RWPE2 (cell line): ENCODE measurements at regions not wholly inside any gene's neighbourhood (a gene's known extent, or its start where the extent isn't known, plus 50 kb on each side); places are given as distances from the start of the nearest gene placed in this dataset.
"Not testable (repeated sequence)": the region's sequence is repeated elsewhere in the genome, so short reads cannot be mapped to it uniquely, and the experiment has no call there.

Experiments
- ATAC-seq: fragments of 200-7000 bp; cut with Tn5 transposase; 3 replicates; pipeline ENCODE4 v1.9.1; 2021; ENCODE audit warnings: low read depth
- DNase-seq: peaks from one replicate; pipeline ENCODE4 v3.0.0-alpha.2; 2020; ENCODE audit warnings: low spot score
- H3K27ac ChIP-seq: fragments of 450-650 bp; 2 replicates; pipeline ENCODE4 v1.5.1; 2017; ENCODE audit warnings: mild to moderate bottlenecking; ENCODE audit not compliant: poor library complexity, severe bottlenecking
- H3K27me3 ChIP-seq: fragments of 250-450 bp; sonication (Bioruptor Pico); 2 replicates; pipeline ENCODE4 v1.5.1; 2021; ENCODE audit warnings: mild to moderate bottlenecking, moderate library complexity; ENCODE audit not compliant: insufficient read depth, poor library complexity, severe bottlenecking
- H3K36me3 ChIP-seq: fragments of 250-450 bp; sonication (Bioruptor Pico); 2 replicates; pipeline ENCODE4 v1.5.1; 2020; ENCODE audit warnings: low read depth, mild to moderate bottlenecking, moderate library complexity
- H3K4me1 ChIP-seq: fragments of 250-450 bp; sonication (Bioruptor Pico); 2 replicates; pipeline ENCODE4 v1.5.1; 2021; ENCODE audit warnings: mild to moderate bottlenecking, moderate library complexity; ENCODE audit not compliant: insufficient read depth, poor library complexity, severe bottlenecking
- H3K4me3 ChIP-seq: fragments of 250-450 bp; sonication (Bioruptor Pico); 2 replicates; pipeline ENCODE4 v1.5.1; 2021; ENCODE audit warnings: mild to moderate bottlenecking, moderate library complexity; ENCODE audit not compliant: severe bottlenecking
- H3K9me3 ChIP-seq: fragments of 250-450 bp; sonication (Bioruptor Pico); 2 replicates; pipeline ENCODE4 v1.5.1; 2021; ENCODE audit warnings: mild to moderate bottlenecking, moderate library complexity; ENCODE audit not compliant: severe bottlenecking
- TF ChIP-seq, protein P1 (sequence below): fragments of 450-650 bp; IDR thresholded peaks from one replicate; pipeline ENCODE4 v1.5.1; 2017; ENCODE audit warnings: mild to moderate bottlenecking, moderate library complexity; ENCODE audit not compliant: poor library complexity, severe bottlenecking

DNA sequence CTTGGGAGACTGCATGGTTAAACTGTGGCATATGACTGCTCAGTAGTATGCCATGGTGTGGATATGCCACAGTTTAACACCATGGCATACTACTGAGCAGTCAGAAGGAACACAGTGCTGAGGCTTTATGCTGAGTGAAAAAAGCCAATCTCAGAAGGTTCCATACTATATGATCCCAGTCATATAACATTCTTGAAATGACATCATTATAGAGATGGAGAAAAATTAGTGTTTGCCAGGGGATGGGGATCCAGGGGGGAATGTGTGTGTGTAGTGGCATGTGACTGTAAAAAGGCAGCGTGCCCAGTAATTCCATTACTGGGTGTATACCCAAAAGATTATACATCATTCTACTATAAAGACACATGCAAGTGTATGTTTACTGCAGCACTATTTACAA lies 85.8 kb downstream of the FOXF2 start:
- no peak overlapping the region for H3K27ac ChIP-seq
- peaks cover 22% of the 10 kb centered on the region for H3K4me1 ChIP-seq
- H3K27me3 ChIP-seq, result no peaks in the 10 kb centered on the region
- H3K36me3 ChIP-seq, result no peaks in the 10 kb centered on the region
- TF ChIP-seq, protein P1, sequence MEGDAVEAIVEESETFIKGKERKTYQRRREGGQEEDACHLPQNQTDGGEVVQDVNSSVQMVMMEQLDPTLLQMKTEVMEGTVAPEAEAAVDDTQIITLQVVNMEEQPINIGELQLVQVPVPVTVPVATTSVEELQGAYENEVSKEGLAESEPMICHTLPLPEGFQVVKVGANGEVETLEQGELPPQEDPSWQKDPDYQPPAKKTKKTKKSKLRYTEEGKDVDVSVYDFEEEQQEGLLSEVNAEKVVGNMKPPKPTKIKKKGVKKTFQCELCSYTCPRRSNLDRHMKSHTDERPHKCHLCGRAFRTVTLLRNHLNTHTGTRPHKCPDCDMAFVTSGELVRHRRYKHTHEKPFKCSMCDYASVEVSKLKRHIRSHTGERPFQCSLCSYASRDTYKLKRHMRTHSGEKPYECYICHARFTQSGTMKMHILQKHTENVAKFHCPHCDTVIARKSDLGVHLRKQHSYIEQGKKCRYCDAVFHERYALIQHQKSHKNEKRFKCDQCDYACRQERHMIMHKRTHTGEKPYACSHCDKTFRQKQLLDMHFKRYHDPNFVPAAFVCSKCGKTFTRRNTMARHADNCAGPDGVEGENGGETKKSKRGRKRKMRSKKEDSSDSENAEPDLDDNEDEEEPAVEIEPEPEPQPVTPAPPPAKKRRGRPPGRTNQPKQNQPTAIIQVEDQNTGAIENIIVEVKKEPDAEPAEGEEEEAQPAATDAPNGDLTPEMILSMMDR, result no peak
- DNase-seq (no peak), ATAC-seq (no peak)
- H3K9me3 ChIP-seq, result no peaks in the 10 kb centered on the region
- H3K4me3 ChIP-seq, result no peak overlapping the region

DNA sequence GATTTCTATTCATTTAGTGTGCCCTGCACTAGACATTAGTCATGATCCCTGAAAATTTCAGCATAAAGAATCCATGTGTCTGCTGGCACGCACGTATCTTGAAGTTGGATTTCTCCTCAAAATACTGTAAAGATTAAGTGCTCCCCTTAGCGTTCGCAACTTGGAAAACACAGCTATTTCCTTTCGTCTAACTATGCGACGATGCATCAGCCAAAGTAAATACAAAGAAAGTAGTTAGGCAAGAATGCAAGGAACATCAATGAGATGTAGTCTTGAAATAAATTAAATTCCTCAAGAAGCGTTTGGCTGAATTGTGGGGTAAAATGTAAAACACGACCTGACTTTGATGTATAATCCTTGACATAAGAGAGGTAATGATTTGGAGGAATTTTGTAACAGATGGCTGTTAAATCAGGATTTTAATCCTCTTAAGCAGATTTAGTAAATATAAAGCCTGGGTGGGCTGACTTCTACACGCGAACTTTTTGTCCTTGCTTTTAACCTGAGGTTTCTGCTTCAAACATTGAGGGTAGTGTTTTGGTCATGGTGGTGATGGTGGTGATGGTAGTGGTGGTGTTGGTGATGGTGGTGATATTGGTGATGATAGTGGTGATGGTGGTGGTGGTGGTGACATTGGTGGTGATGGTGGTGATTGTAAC lies 88.2 kb downstream of the FOXF2 start:
- Histone ChIP-seq H3K27me3 (no peaks in the 10 kb centered on the region), H3K4me3 (no peak overlapping the region), H3K9me3 (no peaks in the 10 kb centered on the region), H3K36me3 (no peaks in the 10 kb centered on the region), H3K4me1 (peaks cover 37% of the 10 kb centered on the region), H3K27ac (peak overlapping the region; percentile 74)
- DNase-seq (no peak), ATAC-seq (peak; percentile 58)
- TF ChIP-seq, protein P1, result peak; percentile 72

DNA sequence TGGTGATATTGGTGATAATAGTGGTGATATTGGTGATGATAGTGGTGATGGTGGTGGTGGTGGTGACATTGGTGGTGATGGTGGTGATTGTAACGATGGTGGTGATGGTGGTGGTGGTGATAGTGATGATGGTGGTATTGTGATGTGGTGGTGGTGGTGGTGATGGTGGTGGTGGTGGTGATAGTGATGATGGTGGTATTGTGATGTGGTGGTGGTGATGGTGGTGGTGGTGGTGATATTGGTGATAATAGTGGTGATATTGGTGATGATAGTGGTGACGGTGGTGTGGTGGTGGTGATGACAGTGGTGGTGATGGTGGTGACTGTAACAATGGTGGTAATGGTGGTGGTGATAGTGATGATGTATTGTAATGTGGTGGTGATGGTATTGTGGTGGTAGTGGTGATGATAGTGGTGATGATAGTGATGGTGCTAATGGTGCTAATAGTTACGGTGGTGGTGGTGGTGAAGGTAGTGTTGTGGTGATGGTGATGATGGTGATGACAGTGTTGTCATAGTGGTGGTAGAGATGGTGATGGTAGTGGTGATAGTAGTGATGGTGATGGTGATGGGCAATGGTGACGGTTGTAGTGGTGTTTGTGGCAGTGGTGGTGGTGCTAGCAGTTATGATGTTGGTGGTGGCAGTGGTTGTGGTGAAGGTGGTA lies 88.9 kb downstream of the FOXF2 start:
- H3K4me3 ChIP-seq, H3K36me3 ChIP-seq, ATAC-seq, H3K27me3 ChIP-seq, H3K9me3 ChIP-seq, DNase-seq: not testable (repeated sequence)
- peaks cover 41% of the 10 kb centered on the region for H3K4me1 ChIP-seq
- H3K27ac ChIP-seq, result peak overlapping the region; percentile 74

DNA sequence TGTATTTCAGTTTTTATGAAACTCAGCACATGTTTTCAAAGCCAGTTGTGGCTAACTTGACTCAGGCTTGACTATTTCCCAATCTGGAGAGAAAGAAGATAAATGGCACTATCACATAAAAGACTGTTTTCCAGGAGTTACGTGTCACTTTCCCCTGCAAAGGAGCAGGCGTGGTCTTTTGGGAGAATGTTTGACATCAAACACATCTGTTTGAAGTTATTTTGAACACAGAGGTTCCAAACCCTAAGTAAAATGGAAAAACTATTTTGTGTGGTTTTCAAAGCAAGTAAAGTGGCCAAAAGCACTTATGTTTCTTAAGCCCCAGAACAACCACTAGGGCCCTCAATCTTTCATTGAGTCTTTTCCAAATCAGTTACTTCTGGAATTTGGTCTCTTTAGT lies 89.7 kb downstream of the FOXF2 start:
- DNase-seq (no peak), ATAC-seq (no peak)
- TF ChIP-seq, protein P1, result no peak
- H3K27ac ChIP-seq, result peak overlapping the region; percentile 74
- H3K4me1 ChIP-seq, result peaks cover 41% of the 10 kb centered on the region
- no peaks in the 10 kb centered on the region for H3K9me3 ChIP-seq
- H3K27me3 ChIP-seq, result no peaks in the 10 kb centered on the region
- no peak overlapping the region for H3K4me3 ChIP-seq
- no peaks in the 10 kb centered on the region for H3K36me3 ChIP-seq

DNA sequence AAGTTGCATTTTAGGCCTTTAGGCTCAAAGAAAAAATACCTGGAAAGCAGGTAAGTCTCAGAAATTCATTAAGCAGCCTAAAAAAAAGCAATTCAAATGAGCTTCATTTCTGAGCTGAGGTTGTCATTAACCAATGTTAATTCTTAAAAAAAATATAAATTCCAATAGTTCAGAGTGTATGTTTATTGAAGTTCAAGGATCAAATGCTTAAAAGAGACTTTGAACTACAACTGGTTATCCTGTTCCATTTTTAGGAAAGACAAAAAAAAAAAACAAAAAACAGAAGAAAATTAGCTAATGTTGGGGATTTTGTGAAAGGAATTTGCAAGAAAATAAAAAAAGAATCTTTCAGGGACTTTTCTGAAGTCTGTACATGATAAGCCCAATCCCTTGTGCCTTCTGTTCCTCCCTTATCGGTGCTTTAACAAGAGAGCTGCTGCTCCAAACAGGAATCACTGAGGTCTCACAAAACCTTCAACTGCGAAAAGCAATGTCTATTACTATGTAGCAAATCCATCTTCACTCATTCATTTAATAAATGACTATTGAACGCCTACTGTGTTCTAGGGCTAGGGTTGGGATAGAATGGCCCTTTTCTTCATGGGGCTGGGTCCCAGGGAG lies 90.3 kb downstream of the FOXF2 start:
- Histone ChIP-seq H3K27ac (peak overlapping the region; percentile 74), H3K36me3 (no peaks in the 10 kb centered on the region), H3K27me3 (no peaks in the 10 kb centered on the region), H3K9me3 (no peaks in the 10 kb centered on the region), H3K4me3 (no peak overlapping the region), H3K4me1 (peaks cover 41% of the 10 kb centered on the region)
- DNase-seq (no peak), ATAC-seq (no peak)
- TF ChIP-seq, protein P1, result no peak
